Stimulated activated CD4-positive, alpha-beta T cell treated with anti-CD3 and anti-CD28 coated beads, Interleukin-2, amount 100 ng/mL, for 24 hours (primary cell): ENCODE measurements at regions not wholly inside any gene's neighbourhood (a gene's known extent, or its start where the extent isn't known, plus 50 kb on each side); places are given as distances from the start of the nearest gene placed in this dataset.

Source experiments
- DNase-seq, 2 donors: peaks; one replicate each; pipeline ENCODE4 v3.0.0-alpha.2; 2020

DNA sequence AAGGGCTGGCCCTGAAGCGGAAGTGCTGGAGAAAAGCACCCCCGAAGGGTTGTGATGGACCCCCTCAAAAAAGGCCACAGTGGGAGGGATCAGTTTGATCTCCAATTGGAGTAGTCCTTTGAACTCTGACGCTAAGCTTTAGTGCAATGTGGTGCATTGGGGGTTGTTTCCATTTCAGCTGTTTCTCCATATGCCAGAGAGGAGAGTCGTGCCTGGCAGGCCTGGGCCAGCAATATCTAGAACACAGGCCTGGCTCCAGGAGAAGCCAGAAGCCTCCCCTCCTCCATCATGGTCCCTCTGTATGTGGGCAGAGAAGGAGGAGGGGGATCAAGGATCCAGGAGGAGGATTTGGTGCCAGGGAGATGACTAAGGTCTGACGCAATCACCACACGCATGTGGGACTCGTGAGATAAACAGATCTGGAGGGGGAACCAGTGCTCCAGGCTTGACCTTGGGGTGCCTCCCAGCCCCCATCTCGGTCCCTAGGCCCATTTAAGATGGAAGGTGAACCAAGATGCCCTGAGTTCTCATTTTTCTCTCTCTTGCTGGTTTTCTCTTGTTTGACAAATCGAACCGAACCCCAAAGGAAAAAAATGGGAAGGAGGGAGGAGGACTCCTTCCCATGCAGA lies 517.4 kb upstream of the JARID2 start:
- no peak for DNase-seq

DNA sequence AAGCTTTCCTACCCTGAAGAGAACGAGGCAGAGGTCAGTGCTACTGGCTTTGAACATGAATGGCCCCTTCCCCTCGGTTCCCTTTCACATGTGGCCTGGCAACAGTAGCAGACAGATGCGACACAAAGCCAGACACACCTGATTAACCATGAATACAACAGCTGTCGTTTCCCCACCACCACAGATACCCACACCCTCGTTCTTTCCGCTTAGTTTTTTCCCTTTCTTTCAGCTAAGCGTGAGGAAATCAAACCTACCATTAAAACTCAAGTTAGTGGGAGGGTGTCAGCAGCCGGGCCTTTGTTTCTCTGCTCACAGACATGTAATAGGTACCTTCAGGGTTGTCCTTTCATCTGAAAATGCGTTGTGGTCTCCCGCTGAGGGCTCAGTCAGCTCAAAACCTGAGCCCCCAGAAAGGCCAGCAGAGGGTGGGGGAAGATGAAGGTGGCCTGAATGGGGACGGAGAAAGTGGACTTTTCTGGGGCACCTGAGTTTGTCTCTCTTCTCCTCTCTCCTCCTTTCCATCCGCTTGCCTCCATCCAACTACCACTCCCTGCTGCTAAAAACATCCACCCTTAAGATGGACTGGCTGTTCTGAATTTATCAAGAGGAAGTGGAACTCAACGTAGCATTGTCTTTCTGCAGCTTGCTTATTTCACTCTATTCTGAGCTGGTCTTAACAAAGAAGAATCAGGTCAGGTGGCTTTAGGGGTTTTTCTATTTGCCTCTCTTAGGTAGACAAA lies 516.6 kb upstream of the JARID2 start:
- no peak for DNase-seq

DNA sequence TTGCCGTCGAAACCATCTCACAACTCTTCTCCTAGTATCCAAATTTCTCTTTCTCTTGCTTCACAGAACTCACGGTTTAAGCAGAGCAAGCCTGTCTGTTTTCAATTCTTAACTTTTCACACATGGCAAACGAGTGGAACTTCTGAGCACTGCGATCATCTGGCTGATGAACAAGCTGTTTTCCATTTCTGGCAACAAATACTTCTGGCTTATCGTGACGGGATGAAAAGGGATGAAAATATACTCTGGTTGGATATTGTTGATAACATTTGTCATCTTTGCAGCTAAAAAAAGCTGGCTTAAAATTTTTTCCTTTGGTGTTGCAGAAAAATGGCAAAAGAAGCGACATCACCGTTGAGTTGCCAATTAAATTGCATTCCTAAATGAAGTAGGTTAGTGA lies 515.2 kb upstream of the JARID2 start:
- DNase-seq, result no peak

DNA sequence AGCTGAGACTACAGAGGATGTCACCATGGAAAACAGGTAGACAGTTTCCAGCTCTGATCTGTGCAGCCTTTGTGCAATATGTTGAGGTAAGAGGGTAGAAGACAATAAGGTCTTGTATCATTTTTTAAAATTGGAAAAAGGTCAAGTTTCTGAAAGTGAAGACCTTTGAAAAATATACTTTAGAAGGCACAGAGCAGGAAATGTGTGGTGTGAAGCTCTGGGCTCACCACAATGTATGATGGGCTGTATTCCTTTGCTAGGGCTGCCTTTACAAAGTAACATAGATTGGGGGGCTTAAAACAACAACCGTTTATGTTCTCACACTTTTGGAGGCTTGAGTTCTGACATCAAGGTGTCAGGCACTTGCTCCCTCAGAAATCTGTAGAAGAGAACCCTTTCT lies 514.3 kb upstream of the JARID2 start:
- no peak for DNase-seq

DNA sequence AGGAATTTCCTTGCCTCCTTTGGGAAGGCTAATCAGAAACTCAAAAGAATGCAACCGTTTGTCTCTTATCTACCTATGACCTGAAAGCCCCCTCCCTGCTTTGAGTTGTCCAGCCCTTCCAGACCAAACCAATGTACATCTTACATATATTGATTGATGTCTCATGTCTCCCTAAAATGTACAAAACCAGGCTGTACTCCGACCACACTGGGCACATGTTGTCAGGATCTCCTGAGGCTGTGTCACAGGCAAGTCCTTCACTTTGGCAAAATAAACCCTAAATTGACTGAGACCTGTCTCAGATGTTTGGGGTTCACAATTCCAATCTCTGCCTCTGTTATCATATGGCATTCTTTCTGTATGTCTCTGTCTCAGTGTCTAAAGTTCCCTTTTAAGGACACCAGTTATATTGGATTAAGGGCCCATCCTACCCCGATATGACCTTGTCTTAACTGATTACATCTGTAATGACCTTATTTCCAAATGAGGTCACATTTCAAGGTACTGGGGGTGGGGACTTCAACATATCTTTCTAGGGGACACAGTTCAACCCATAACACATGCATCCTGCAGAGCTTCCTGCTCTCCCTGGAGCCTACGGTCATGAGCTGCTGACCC lies 513.5 kb upstream of the JARID2 start:
- DNase-seq, result no peak

DNA sequence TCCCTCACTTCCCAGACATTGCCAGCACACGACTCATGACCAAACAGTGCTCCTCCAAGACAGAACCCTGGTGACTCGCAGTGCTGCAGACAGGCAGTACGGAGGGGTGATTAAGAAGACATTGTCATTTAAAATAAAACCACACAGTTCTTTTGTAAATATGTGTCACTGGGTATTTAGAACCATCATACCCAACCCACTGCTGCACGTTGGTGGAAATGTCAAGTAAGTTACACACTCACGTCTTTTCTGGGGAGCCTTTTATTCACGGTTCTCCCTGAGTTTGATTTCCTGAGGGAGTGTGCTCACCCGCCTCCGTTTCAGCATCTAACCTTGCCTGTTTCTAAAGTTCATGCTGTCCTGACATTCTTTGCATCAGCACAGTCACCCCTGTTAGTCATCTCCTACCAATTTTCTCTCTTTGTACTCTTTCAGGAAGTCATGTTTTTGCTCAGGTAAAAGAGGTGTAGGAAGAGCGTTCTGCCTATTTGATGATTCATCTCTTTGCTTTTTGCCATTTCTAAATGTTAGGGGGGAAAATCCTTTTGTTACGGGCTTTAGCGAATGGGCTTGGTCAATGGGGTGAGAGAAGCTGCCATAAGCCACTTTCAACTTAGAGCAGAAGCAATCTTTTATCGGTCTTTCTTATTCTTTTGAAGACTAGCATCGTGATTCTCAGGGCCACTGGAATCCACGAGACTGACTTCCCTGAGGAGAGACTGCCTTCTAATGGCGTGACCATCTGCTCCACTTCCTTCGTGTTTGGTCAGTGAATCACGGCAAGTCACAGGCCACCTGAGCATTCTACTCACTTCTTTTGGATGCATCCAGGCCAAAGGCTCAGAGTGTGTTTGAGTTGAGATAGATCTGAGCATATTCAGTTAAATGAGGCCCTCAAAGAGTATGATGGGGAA lies 512.8 kb upstream of the JARID2 start:
- peak; percentile 66 to 73 for DNase-seq

DNA sequence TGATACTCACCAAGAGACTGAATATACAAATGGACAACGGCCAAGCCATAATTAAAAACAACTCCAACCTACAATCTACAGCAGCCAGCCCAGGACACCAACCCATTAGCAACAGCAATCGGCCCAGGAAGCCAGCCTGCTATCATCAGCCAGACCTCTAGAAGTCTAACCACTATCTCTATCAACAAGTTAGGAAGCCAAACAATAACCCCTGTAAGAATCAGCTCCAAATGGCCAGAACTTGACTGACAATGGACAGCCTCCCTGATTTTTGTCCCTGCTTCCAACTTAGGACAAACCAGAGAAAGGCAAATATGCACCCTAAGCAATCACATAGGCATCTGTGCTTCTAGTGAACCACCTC lies 511.8 kb upstream of the JARID2 start:
- DNase-seq, result no peak

DNA sequence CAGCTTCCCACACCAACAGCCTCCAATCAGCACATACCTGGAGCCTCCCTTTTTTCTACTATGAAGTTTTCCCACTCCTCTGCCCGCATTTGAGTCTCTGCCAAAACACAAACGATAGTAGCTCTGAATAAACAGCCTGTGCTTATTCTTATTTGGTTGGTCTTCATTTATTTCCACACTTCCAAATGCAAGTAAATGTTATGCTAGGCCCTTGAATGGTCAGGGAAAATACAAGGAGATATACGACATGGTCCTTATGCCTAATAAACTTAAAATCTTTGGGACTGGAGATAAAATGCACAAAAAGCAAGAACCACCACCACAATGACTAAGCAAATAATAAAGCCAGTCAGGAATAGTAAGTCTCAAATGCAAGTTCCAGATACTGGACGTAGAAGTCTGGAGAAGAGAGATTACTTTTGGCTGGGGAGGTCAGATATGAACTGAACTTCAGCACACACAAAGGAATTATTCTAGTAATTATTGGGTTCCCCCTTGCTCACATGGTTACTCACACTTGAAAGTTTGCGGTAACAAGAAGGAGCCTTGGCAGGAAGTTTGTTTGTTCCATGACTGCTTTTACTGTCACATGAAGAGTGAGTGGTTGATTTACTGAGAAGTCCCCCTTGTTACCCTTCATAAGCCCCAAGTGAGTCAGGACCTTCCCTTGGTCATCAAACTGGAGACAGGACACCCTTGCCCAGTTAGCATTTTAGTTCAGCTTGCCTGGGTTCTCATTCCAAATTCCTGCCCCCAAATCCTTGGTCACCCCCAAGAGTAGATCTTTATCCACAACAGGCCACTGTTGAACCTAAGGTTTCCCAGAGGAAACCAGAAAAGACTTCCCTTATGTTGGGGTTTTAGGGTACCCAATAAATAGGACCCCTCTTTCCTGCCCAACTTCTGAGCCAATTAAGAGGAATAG lies 511.2 kb upstream of the JARID2 start:
- DNase-seq, result peak in 1 of 2 donors; percentile 62

DNA sequence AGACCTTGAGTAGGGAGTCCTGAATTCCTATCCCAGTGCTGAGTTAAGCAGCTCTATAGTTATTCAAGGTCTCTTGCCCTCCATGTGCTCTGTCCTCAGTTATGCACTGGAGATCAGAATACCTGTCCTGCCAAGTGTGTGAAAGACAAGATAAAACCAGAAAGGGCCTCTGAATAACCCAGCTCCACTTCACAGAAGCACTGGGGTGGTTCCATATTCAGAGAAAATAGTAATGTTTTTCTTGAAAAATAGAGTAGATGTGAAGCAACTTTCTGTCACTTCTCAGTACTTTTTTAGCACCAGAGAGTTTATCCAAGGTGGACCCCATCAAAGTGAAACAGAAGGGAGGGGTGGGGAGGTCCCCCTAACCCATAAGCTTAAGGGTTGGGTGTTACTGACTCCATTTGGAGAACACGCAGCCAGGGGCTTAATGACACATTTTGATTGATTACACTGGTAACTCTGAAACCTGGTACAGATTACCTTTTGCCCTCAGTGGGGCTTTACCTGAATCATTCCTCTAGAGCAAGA lies 509.8 kb upstream of the JARID2 start:
- no peak for DNase-seq

DNA sequence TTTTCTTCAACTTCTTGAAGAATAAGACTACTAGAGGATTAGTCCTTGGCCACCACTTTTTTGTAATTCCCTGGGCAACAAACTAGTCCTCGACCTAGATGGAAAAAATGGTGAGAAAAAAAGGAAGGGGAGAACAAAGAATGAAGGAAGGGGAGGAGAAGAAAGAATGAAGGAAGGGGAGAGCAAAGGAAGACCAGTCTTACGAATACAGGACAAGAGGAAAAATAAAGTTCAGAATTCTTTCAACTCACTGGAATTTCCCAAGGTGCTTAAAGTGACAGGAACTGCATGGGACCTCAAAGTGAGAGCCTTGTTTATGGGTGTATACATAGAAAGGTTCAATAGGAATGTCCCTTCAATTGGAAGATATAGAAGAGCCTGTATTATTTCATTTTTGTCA lies 509.3 kb upstream of the JARID2 start:
- no peak for DNase-seq

DNA sequence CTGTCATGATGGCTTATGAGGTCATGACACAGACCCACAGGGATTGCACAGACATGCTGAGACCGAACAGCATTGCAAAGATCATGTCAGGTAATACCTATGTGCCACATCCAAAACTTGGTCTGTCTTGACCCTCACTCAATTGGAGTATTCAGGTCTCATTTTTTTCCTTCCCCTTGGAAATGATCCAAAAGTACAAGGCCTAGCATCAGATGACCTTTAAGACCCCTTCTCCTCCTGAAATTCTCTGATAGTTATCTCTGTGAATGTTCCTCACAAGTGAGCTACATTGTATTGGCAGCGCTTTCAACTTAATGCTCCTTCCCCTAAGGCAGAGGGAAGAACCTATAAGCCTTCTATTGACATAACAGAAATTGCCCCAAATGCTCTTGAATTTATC lies 507.4 kb upstream of the JARID2 start:
- no peak for DNase-seq

DNA sequence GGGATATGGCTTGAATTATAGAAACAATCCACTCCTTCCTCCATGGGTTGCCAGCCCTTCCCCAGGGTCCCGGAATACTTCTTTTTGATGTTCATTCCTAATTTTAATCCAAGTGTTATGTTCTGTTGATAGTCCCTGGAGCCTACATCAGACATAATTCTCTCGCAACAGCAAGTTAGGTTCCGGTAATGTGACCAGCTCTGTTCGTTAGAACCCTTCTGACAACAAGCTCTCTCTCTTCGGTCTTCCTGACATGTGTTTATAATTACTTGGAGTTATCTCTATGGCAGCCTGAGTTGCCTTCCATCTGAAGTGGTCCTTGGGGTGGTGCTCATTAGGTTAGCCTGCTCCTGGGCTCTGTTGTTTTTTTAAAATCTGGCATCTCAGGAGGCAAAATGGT lies 506.9 kb upstream of the JARID2 start:
- DNase-seq, result no peak

DNA sequence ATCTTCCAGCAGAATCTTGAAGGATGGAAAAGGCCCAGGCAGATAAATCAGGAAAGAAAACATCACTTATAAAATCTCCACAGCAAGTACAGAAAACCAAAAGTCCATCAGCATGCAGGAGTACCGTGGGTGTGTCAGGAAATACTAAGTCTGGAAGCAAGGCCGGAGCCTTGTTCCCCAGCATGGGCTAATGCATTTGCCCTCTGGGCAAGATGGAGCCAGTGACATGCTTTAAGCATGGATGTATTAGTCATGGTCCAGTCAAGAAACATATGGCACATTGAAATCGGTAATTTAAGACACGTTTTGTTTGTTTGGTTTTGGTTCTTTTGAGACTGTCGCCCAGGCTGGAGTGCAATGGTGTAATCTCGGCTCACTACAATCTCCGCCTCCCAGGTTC lies 506.0 kb upstream of the JARID2 start:
- no peak for DNase-seq

DNA sequence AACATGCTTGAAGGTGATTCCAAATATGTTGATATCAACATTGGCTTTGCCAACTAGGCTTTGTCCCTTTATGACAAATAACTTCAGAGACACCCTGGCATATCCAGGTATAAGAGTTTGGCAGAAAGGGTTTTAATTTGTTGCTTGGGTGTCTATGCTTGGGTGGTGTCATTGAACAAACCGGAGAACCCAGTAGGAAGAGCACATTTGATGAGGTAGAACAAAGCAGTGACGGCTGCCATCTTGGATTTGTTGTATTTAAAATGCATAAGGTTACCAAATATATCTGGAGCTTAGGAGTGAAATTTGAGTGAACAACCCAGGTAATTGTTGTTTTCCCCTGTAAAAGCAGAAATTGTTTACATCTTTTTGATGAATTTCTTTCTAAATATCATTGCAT lies 503.7 kb upstream of the JARID2 start:
- no peak for DNase-seq

DNA sequence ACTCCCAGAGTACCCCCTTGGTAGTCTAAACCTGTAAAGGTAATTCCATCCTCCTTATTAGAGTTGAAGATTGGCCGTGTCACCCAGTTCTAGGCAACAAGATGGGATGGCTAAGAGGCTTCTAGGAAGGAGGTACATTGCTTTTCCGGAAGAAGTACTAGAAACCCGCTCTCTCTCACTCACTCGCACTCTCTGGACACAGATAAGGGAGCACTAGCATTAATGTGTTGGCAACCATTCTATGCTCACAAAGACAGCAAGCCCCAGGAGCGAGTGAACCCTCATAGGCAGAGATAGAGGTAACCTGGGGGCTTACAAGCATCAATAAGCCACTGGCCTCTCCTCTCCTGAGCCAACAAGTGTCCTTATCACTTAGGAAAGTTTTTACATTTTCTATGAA lies 503.2 kb upstream of the JARID2 start:
- no peak for DNase-seq

DNA sequence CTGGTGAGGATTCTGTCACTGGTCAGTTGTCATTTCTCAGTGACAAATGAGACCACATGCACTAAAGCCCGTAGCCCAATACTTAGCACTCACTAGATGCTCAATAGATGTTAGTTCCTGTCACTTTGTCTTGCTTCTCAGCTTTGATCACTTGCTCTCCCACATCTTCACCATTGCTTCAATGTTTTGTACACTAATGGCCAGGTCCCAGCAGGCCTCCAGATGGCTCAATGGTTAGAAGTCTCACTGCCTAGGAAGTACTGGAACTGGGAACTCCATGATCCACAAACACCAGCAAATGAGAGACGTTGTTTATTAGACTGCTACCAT lies 502.8 kb upstream of the JARID2 start:
- no peak for DNase-seq

DNA sequence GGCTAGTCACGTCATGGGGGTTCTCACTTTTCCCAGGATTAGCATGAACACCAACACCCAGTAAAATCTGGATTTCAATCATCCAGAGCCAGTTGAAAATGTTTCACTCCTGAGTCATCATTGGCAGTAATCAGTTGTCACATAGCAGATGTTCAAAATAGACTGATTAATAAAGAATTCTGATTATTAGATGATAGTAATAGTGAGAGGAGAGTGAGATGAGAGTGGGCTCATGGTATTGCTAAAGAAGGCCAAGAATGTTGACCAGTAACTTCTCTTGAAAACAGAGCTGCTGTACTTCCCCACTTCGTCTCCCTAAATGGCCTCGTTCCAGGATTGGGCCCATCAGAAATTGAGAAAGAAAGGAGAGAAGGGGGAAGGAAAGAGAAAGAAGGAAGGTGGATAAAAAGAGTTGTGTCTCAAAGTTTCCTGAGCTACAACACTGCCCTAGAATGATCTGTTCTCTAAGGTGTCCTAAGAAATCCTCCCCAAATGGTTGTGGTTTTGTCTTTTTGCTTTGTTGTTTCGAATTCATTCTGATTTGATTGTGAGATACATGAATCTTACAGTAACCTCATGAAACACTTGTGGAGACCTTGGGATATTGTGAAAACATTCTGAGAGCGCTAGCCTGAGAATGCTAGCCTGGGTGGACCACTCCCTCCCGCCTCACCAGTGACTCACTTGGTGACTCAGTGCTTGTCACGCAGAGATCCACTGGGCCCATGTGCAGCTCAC lies 502.2 kb upstream of the JARID2 start:
- DNase-seq, result peak; percentile 84 to 87

DNA sequence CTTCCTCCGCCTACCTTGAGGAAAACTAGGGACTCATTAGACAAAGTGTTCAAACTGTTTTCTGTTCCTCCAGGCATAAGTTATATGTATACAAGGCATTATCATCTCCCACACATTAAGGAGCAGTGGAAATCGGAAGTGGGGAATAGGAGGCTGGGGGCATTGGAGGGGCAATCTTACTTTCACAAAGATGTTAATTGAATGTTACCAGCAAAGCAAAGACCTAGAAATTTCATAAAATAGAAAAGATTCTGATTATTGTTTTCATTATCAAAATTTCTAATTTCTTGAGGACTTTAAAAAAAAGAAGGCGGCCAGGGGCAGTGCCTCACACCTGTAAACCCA lies 501.7 kb upstream of the JARID2 start:
- no peak for DNase-seq

DNA sequence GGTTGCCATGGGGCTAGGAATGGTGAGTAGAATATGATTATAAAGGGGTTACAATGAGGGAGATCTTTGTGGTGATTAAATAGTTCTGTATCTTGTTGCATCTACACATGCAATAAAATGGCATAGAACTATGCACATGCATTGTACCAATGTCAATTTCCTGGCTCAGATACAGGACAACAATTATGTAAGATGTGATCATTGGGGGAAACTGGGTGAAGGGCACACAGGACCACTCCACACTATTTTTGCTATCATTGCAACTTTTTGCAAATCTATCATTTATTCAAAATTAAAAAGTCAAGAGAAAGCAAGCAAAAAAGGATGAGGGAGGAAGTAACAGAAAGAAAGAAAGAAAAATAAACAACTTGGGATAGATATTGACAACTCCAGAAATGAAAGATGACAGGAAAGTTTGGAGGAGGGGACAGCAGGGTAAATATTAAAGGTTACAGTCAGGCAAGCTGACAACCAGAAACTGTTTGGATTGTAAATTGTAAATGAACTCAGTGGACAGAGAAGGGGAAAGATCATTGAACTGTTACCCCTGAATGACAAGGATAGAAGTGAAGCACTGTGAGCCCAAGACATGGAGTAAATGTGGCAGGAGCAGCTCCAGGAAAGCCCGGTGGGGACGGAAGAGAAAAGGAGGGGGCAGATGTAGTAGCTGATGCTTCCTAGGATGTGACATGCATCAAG lies 499.6 kb upstream of the JARID2 start:
- no peak for DNase-seq

DNA sequence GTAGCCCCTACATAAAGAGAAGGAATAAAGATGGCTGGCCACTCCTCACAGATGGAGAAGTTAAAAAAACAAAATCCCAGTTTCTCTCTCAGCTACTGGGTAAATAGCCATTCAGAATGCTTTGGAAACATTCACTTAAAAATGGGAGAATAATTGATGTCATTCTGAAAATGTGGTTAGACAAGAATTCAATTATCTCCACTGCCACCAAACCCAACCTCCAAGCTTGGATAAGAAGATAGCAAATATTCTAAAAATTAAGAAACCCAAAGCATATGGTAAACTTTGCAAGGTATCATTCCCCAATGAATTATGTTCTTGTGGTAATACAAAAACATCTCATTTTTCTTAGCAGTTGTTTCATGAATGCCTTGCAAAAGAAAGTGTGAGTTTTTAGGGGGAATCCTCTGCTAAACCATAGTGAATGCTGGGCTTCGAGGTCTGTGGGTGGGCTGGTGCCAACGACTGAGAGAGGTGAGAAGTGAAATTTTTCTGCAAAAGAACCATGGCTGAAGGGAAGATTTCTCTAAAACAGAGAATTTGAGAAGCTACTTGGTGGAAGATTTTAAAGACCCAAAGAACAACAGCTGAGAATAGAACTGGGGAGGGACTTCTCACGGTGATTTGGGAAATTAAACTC lies 497.9 kb upstream of the JARID2 start:
- peak; percentile 49 to 56 for DNase-seq
